ENCODE measurements at regions not wholly inside any gene's neighbourhood (a gene's known extent, or its start where the extent isn't known, plus 50 kb on each side); places are given as distances from the start of the nearest gene placed in this dataset.

DNA sequence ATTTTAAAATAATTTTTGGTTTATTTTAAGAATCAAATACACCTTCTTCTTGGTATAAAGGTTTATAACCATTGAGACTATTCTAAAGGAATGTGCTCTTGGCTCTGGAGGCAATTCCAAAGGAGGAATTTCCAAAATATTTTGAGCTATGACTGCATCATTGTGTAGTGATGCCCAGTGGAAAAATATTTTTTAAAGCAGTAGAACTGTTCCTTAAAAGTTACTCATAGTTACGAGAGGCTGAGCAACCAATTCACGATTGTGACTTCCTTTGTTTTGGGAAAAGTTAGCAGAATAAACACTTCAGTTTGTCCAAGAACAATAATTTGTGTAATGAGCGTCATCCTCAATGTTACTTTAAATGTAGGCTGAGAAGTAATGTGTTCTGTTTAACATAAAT is 233.6 kb downstream of the BAMBI start:
- TF ChIP-seq EZH2phosphoT487 (IDR thresholded peaks at IDR 0.05; ENCODE audit: borderline replicate concordance), result no peak
- TF ChIP-seq, protein P1, sequence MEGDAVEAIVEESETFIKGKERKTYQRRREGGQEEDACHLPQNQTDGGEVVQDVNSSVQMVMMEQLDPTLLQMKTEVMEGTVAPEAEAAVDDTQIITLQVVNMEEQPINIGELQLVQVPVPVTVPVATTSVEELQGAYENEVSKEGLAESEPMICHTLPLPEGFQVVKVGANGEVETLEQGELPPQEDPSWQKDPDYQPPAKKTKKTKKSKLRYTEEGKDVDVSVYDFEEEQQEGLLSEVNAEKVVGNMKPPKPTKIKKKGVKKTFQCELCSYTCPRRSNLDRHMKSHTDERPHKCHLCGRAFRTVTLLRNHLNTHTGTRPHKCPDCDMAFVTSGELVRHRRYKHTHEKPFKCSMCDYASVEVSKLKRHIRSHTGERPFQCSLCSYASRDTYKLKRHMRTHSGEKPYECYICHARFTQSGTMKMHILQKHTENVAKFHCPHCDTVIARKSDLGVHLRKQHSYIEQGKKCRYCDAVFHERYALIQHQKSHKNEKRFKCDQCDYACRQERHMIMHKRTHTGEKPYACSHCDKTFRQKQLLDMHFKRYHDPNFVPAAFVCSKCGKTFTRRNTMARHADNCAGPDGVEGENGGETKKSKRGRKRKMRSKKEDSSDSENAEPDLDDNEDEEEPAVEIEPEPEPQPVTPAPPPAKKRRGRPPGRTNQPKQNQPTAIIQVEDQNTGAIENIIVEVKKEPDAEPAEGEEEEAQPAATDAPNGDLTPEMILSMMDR (conservative IDR thresholded peaks at IDR 0.05; ENCODE audit: low read length), result no peak

Measured in Loucy (cell line).